HepG2 (cell line): ENCODE measurements at regions not wholly inside any gene's neighbourhood (a gene's known extent, or its start where the extent isn't known, plus 50 kb on each side); places are given as distances from the start of the nearest gene placed in this dataset.
A peak's percentile ranks its signal among the peaks of the same experiment; 100 is the strongest.

Source experiments
- DZIP1 ChIP-seq: sonication (generic); formaldehyde crosslinking; IDR thresholded peaks from 2 replicates; pipeline ENCODE4 v1.5.0; 2020; ENCODE audit warnings: mild to moderate bottlenecking, missing genetic modification reagents
- GMEB2 ChIP-seq: IDR thresholded peaks from 2 replicates; pipeline ENCODE4 v1.6.1; 2016; ENCODE audit warnings: missing biosample characterization, missing genetic modification reagents, low read depth
- HMG20A ChIP-seq: IDR thresholded peaks from 2 replicates; pipeline ENCODE4 v1.6.1; 2016; ENCODE audit warnings: borderline replicate concordance
- LCORL ChIP-seq, 2 experiments: fragments of 450-650 bp in 1 of 2; sonication (generic) in 1 of 2; formaldehyde crosslinking in 1 of 2; IDR thresholded peaks; 2 replicates each; pipeline versions ENCODE4 v1.5.0 to v1.6.1; 2017 to 2020; ENCODE audit warnings: antibody characterized with exemption in 1 of 2, missing genetic modification reagents in 1 of 2
- MAX ChIP-seq: IDR thresholded peaks from 2 replicates; pipeline ENCODE4 v1.6.1; 2012; ENCODE audit warnings: inconsistent platforms
- MEIS2 ChIP-seq: sonication (generic); formaldehyde crosslinking; IDR thresholded peaks from 2 replicates; pipeline ENCODE4 v1.9.0; 2021; ENCODE audit warnings: mild to moderate bottlenecking, missing genetic modification reagents
- NFE2 ChIP-seq: sonication (generic); formaldehyde crosslinking; IDR thresholded peaks from 2 replicates; pipeline ENCODE4 v1.4.0; 2020; ENCODE audit warnings: missing genetic modification reagents
- PBX3 ChIP-seq: sonication (generic); formaldehyde crosslinking; IDR thresholded peaks from 2 replicates; pipeline ENCODE4 v1.8.1; 2023; ENCODE audit warnings: missing genetic modification reagents, inconsistent platforms, borderline replicate concordance
- RAD51 ChIP-seq: fragments of 450-650 bp; IDR thresholded peaks from 2 replicates; pipeline ENCODE4 v1.6.1; 2016; ENCODE audit warnings: borderline replicate concordance
- RBM39 ChIP-seq: fragments of 200-400 bp; formaldehyde crosslinking; IDR thresholded peaks from one replicate; pipeline ENCODE4 v1.6.1; 2018; ENCODE audit warnings: antibody characterized with exemption, mild to moderate bottlenecking, low read depth, low read length; ENCODE audit not compliant: poor library complexity, severe bottlenecking
- THYN1 ChIP-seq: sonication (generic); formaldehyde crosslinking; IDR thresholded peaks from 2 replicates; pipeline ENCODE4 v1.8.1; 2023; ENCODE audit warnings: low read depth, mild to moderate bottlenecking, moderate library complexity, missing genetic modification reagents, borderline replicate concordance
- ZFP37 ChIP-seq: sonication (generic); formaldehyde crosslinking; IDR thresholded peaks from 2 replicates; pipeline ENCODE4 v1.4.0; 2020; ENCODE audit warnings: missing genetic modification reagents, borderline replicate concordance
- ZMYM4 ChIP-seq: sonication (generic); formaldehyde crosslinking; IDR thresholded peaks from 2 replicates; pipeline ENCODE4 v1.8.1; 2023; ENCODE audit warnings: mild to moderate bottlenecking, missing genetic modification reagents
- ZNF18 ChIP-seq: sonication (generic); formaldehyde crosslinking; IDR thresholded peaks from 2 replicates; pipeline ENCODE4 v1.8.0; 2022; ENCODE audit warnings: mild to moderate bottlenecking, missing genetic modification reagents; ENCODE audit not compliant: insufficient replicate concordance
- ZNF281 ChIP-seq: sonication (generic); formaldehyde crosslinking; IDR thresholded peaks from 2 replicates; pipeline ENCODE4 v1.4.0; 2020; ENCODE audit warnings: missing genetic modification reagents, borderline replicate concordance
- ZNF337 ChIP-seq: sonication (generic); formaldehyde crosslinking; IDR thresholded peaks from 2 replicates; pipeline ENCODE4 v1.5.1; 2020; ENCODE audit warnings: missing genetic modification reagents, low read depth, mild to moderate bottlenecking, borderline replicate concordance
- ZNF430 ChIP-seq: sonication (generic); formaldehyde crosslinking; IDR thresholded peaks from 2 replicates; pipeline ENCODE4 v1.9.0; 2021; ENCODE audit warnings: mild to moderate bottlenecking, missing genetic modification reagents
- ZNF451 ChIP-seq: sonication (generic); formaldehyde crosslinking; IDR thresholded peaks from 2 replicates; pipeline ENCODE4 v1.5.0; 2020; ENCODE audit warnings: mild to moderate bottlenecking, missing genetic modification reagents
- ZNF569 ChIP-seq: sonication (generic); formaldehyde crosslinking; IDR thresholded peaks from 2 replicates; pipeline ENCODE4 v1.5.0; 2020; ENCODE audit warnings: mild to moderate bottlenecking, missing genetic modification reagents, moderate library complexity, borderline replicate concordance

GRCh38 chr2:111522231-111522768, 361.7 kb downstream of the ANAPC1 start (continued):
- TF ChIP-seq MEIS2 = no peak
- TF ChIP-seq PBX3 (CRISPR knock-in tag) = no peak
- TF ChIP-seq ZNF281 (CRISPR knock-in tag) = no peak
- TF ChIP-seq ZNF337 (CRISPR knock-in tag) = no peak
- TF ChIP-seq ZNF569 = no peak
- no peak for TF ChIP-seq NFE2 (CRISPR knock-in tag)
- TF ChIP-seq ZMYM4 (CRISPR knock-in tag) = peak; percentile 43; the same call in 1 of the 2 replicates
- no peak for TF ChIP-seq GMEB2 (CRISPR knock-in tag)
- TF ChIP-seq MAX = no peak
- TF ChIP-seq LCORL (IDR thresholded peaks at IDR 0.05) = no peak
- 0 out of 2 replicates have a peak, but pooled peaks have one; percentile 16 for TF ChIP-seq LCORL (CRISPR knock-in tag; IDR thresholded peaks at IDR 0.05)
- TF ChIP-seq ZFP37 (CRISPR knock-in tag) = no peak
- no peak for TF ChIP-seq RBM39
- TF ChIP-seq ZNF451 = no peak
- no peak for TF ChIP-seq DZIP1 (CRISPR knock-in tag)
- no peak for TF ChIP-seq ZNF430 (CRISPR knock-in tag)
- TF ChIP-seq THYN1 (CRISPR knock-in tag) = no peak
- no peak for TF ChIP-seq ZNF18 (CRISPR knock-in tag)
- peak; percentile 80 for TF ChIP-seq HMG20A (CRISPR knock-in tag)
- no peak for TF ChIP-seq RAD51
